Neural progenitor cell (in vitro differentiated cells): ENCODE measurements at regions not wholly inside any gene's neighbourhood (a gene's known extent, or its start where the extent isn't known, plus 50 kb on each side); places are given as distances from the start of the nearest gene placed in this dataset.
A peak's percentile ranks its signal among the peaks of the same experiment; 100 is the strongest.

ENCODE experiments used
- DNase-seq: peaks from one replicate; pipeline ENCODE4 v3.0.0-alpha.2; 2016; ENCODE audit warnings: low spot score
- H2AFZ ChIP-seq: fragments of 200-600 bp; sonication (generic); replicated peaks from 2 replicates; pipeline ENCODE4 v1.6.1; 2016; ENCODE audit warnings: antibody characterized with exemption
- H3F3A ChIP-seq: fragments of 200-600 bp; sonication (generic); 2 replicates; pipeline ENCODE4 v1.6.1; 2016; ENCODE audit warnings: antibody characterized with exemption, low read depth
- H3K27ac ChIP-seq: fragments of 200-600 bp; sonication (generic); 2 replicates; pipeline ENCODE4 v1.5.1; 2016; ENCODE audit warnings: mild to moderate bottlenecking
- H3K27me3 ChIP-seq: fragments of 200-600 bp; sonication (generic); 2 replicates; pipeline ENCODE4 v1.6.1; 2016; ENCODE audit warnings: mild to moderate bottlenecking, moderate library complexity
- H3K36me3 ChIP-seq: fragments of 200-600 bp; sonication (generic); 2 replicates; pipeline ENCODE4 v1.5.1; 2016
- H3K4me1 ChIP-seq: fragments of 200-600 bp; sonication (generic); 2 replicates; pipeline ENCODE4 v1.6.1; 2016; ENCODE audit warnings: mixed run types
- H3K4me2 ChIP-seq: fragments of 200-600 bp; sonication (generic); 2 replicates; pipeline ENCODE4 v1.6.1; 2016
- H3K4me3 ChIP-seq: fragments of 200-600 bp; sonication (generic); 2 replicates; pipeline ENCODE4 v1.5.1; 2016
- H3K79me2 ChIP-seq: fragments of 200-600 bp; sonication (generic); 2 replicates; pipeline ENCODE4 v1.6.1; 2016; ENCODE audit warnings: low read depth
- H3K9ac ChIP-seq: fragments of 200-600 bp; sonication (generic); 2 replicates; pipeline ENCODE4 v1.6.1; 2016
- H3K9me3 ChIP-seq: fragments of 200-600 bp; sonication (generic); 2 replicates; pipeline ENCODE4 v1.5.1; 2016; ENCODE audit warnings: low read depth
- H4K20me1 ChIP-seq: fragments of 200-600 bp; sonication (generic); 2 replicates; pipeline ENCODE4 v1.6.1; 2016; ENCODE audit warnings: low read depth
- H3K27ac Mint-ChIP-seq: 3 replicates; pipeline ENCODE4 v1.8.0; 2021; ENCODE audit warnings: mixed read lengths
- H3K27me3 Mint-ChIP-seq: 2 replicates; pipeline ENCODE4 v1.8.0; 2022; ENCODE audit warnings: low read depth, mild to moderate bottlenecking, inconsistent platforms, moderate library complexity, mixed read lengths; ENCODE audit not compliant: insufficient read depth
- H3K36me3 Mint-ChIP-seq: 3 replicates; pipeline ENCODE4 v1.8.0; 2021; ENCODE audit warnings: mixed read lengths
- H3K4me1 Mint-ChIP-seq: 3 replicates; pipeline ENCODE4 v1.8.0; 2021; ENCODE audit warnings: mixed read lengths
- H3K4me3 Mint-ChIP-seq: 3 replicates; pipeline ENCODE4 v1.8.0; 2021; ENCODE audit warnings: mild to moderate bottlenecking, moderate library complexity, mixed read lengths
- H3K9me3 Mint-ChIP-seq: 3 replicates; pipeline ENCODE4 v1.8.0; 2020; ENCODE audit warnings: mixed read lengths
- CTCF ChIP-seq: fragments of 200-600 bp; sonication (generic); IDR thresholded peaks from 2 replicates; pipeline ENCODE4 v1.5.1; 2017; ENCODE audit warnings: antibody characterized with exemption, mild to moderate bottlenecking
- EZH2 ChIP-seq: fragments of 200-600 bp; sonication (generic); IDR thresholded peaks from 2 replicates; pipeline ENCODE4 v1.6.1; 2017; ENCODE audit warnings: antibody characterized with exemption, mild to moderate bottlenecking, moderate library complexity
- EZH2phosphoT487 ChIP-seq: fragments of 200-600 bp; sonication (generic); IDR thresholded peaks from 2 replicates; pipeline ENCODE4 v1.6.1; 2017; ENCODE audit warnings: antibody characterized with exemption

- no peaks in the 10 kb centered on the region for H3K4me1 Mint-ChIP-seq
Observed at GRCh38 chr9:107685376-107685775, 195.8 kb upstream of the KLF4 start.

DNA sequence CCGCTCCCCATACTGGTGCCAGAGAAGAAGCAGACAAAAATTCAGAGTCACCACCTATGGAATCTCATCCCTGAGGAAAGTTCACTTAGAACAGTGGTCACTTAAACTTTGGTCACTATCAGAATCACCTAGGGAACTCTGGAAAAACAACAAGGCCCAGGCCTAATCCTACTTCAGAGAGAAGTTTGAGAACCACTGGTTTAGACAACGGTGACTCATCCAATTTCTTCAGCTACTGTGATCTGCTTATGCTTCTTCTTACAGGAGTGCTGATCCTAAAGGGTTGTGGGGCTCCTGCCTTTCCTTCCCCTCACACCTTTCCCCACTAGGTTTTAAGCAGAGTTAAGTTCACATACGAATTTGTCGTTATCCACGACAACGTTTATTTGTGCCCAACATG lies 194.7 kb upstream of the KLF4 start:
- no peak overlapping the region for H3K27ac Mint-ChIP-seq
- H3K4me3 Mint-ChIP-seq: no peak overlapping the region
- DNase-seq: no peak
- no peaks in the 10 kb centered on the region for H3K4me1 Mint-ChIP-seq
- Histone ChIP-seq H3K36me3 (no peaks in the 10 kb centered on the region), H3F3A (no peaks in the 10 kb centered on the region), H3K9me3 (no peaks in the 10 kb centered on the region), H3K4me2 (no peak overlapping the region), H4K20me1 (no peaks in the 10 kb centered on the region), H3K4me1 (no peaks in the 10 kb centered on the region), H3K9ac (no peak overlapping the region), H2AFZ (no peak overlapping the region), H3K27ac (no peak overlapping the region), H3K4me3 (no peak overlapping the region), H3K79me2 (no peaks in the 10 kb centered on the region), H3K27me3 (no peaks in the 10 kb centered on the region)
- H3K27me3 Mint-ChIP-seq: peaks cover 2% of the 10 kb centered on the region
- TF ChIP-seq EZH2: no peak
- TF ChIP-seq EZH2phosphoT487: no peak
- no peak for TF ChIP-seq CTCF
- H3K36me3 Mint-ChIP-seq: no peaks in the 10 kb centered on the region
- no peaks in the 10 kb centered on the region for H3K9me3 Mint-ChIP-seq

More at GRCh38 chr9:107685376-107685775, 195.8 kb upstream of the KLF4 start:
- H3K9me3 Mint-ChIP-seq: no peaks in the 10 kb centered on the region
- H2AFZ ChIP-seq: no peak overlapping the region
- no peak overlapping the region for H3K4me3 ChIP-seq
- H3K36me3 Mint-ChIP-seq: no peaks in the 10 kb centered on the region
- no peak overlapping the region for H3K4me2 ChIP-seq
- H3K27ac ChIP-seq: no peak overlapping the region
- no peaks in the 10 kb centered on the region for H3K79me2 ChIP-seq
- no peaks in the 10 kb centered on the region for H3K36me3 ChIP-seq
- H3K4me1 ChIP-seq: no peaks in the 10 kb centered on the region
- no peak overlapping the region for H3K27ac Mint-ChIP-seq
- H3K4me3 Mint-ChIP-seq: no peak overlapping the region
- DNase-seq: no peak
- no peaks in the 10 kb centered on the region for H3K9me3 ChIP-seq
- TF ChIP-seq EZH2phosphoT487: no peak
- no peaks in the 10 kb centered on the region for H4K20me1 ChIP-seq
- no peak overlapping the region for H3K9ac ChIP-seq
- no peaks in the 10 kb centered on the region for H3F3A ChIP-seq
- no peaks in the 10 kb centered on the region for H3K27me3 ChIP-seq
- peaks cover 2% of the 10 kb centered on the region for H3K27me3 Mint-ChIP-seq

- no peaks in the 10 kb centered on the region for H3K9me3 Mint-ChIP-seq
- peak overlapping the region; percentile 9 for H2AFZ ChIP-seq
- H3K27ac Mint-ChIP-seq: no peak overlapping the region
- no peak overlapping the region for H3K27ac ChIP-seq
- no peaks in the 10 kb centered on the region for H4K20me1 ChIP-seq
- no peak for DNase-seq
- no peaks in the 10 kb centered on the region for H3F3A ChIP-seq
- H3K27me3 ChIP-seq: no peaks in the 10 kb centered on the region
- no peak overlapping the region for H3K4me3 Mint-ChIP-seq
- no peaks in the 10 kb centered on the region for H3K79me2 ChIP-seq
- H3K4me1 ChIP-seq: no peaks in the 10 kb centered on the region
- no peaks in the 10 kb centered on the region for H3K36me3 Mint-ChIP-seq
- H3K9ac ChIP-seq: no peak overlapping the region
- no peaks in the 10 kb centered on the region for H3K9me3 ChIP-seq
- TF ChIP-seq EZH2phosphoT487 (no peak), EZH2 (no peak), CTCF (no peak)
- peaks cover 2% of the 10 kb centered on the region for H3K27me3 Mint-ChIP-seq
- no peak overlapping the region for H3K4me2 ChIP-seq
- no peaks in the 10 kb centered on the region for H3K36me3 ChIP-seq
- H3K4me1 Mint-ChIP-seq: no peaks in the 10 kb centered on the region
- no peak overlapping the region for H3K4me3 ChIP-seq
Observed at GRCh38 chr9:107683566-107683965, 194.0 kb upstream of the KLF4 start.

- H3K79me2 ChIP-seq: no peaks in the 10 kb centered on the region
- Mint-ChIP-seq H3K4me3 (no peak overlapping the region), H3K4me1 (no peaks in the 10 kb centered on the region), H3K9me3 (no peaks in the 10 kb centered on the region), H3K36me3 (no peaks in the 10 kb centered on the region), H3K27me3 (peaks cover 2% of the 10 kb centered on the region), H3K27ac (no peak overlapping the region)
- H3F3A ChIP-seq: no peaks in the 10 kb centered on the region
- H3K4me3 ChIP-seq: no peak overlapping the region
- no peaks in the 10 kb centered on the region for H3K36me3 ChIP-seq
- H2AFZ ChIP-seq: no peak overlapping the region
- no peak overlapping the region for H3K4me2 ChIP-seq
- no peaks in the 10 kb centered on the region for H3K9me3 ChIP-seq
- no peak overlapping the region for H3K27ac ChIP-seq
- no peak overlapping the region for H3K9ac ChIP-seq
- H4K20me1 ChIP-seq: no peaks in the 10 kb centered on the region
- no peaks in the 10 kb centered on the region for H3K4me1 ChIP-seq
- H3K27me3 ChIP-seq: no peaks in the 10 kb centered on the region
- DNase-seq: peak; percentile 13
- TF ChIP-seq EZH2phosphoT487 (no peak), CTCF (no peak), EZH2 (no peak)
Observed at GRCh38 chr9:107681988-107682387, 192.4 kb upstream of the KLF4 start.
